ENCODE measurements at regions not wholly inside any gene's neighbourhood (a gene's known extent, or its start where the extent isn't known, plus 50 kb on each side); places are given as distances from the start of the nearest gene placed in this dataset.

DNA sequence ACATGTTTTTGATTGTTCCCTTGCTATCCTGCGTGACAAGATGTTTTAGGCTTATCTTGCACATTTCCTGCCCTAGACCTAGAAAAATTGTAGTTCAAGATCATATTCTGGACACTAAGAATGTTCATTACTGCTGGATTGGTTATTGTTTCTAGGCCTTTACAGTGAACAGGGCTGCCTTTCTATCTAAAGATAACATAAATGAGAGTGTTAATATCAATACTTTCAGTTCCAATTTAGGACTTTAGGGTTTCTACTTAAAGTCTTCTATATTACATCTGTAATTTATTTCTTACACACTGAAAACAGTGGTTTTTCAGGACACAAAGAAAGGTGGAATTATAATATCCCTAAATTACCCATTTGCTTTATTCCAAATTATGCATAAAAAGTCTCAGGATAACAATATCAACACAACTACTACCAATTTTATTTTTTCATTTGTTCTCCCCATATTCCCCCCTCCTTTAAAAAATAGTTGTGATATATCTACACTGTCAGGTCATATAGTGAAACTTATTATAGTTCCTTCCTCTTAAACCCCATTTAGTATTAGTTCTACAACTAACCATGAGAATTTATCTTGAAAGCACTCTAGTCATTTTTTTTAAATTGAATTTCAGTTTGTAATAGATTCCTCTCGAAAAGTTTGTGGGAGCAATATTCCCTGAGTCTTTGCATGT is 293.9 kb upstream of the RIOK2 start:
- no peak overlapping the region for H3K27ac Mint-ChIP-seq
- H3K36me3 Mint-ChIP-seq, result no peaks in the 10 kb centered on the region
- no peak overlapping the region for H3K4me3 Mint-ChIP-seq
- ChIA-PET POLR2A (no interaction called here), CTCF (no interaction called here)
- no peaks in the 10 kb centered on the region for H3K4me1 Mint-ChIP-seq
- TF ChIP-seq, protein P1, sequence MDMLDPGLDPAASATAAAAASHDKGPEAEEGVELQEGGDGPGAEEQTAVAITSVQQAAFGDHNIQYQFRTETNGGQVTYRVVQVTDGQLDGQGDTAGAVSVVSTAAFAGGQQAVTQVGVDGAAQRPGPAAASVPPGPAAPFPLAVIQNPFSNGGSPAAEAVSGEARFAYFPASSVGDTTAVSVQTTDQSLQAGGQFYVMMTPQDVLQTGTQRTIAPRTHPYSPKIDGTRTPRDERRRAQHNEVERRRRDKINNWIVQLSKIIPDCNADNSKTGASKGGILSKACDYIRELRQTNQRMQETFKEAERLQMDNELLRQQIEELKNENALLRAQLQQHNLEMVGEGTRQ (CRISPR knock-in tag; IDR thresholded peaks at IDR 0.05), result no peak
- TF ChIP-seq, protein P2, sequence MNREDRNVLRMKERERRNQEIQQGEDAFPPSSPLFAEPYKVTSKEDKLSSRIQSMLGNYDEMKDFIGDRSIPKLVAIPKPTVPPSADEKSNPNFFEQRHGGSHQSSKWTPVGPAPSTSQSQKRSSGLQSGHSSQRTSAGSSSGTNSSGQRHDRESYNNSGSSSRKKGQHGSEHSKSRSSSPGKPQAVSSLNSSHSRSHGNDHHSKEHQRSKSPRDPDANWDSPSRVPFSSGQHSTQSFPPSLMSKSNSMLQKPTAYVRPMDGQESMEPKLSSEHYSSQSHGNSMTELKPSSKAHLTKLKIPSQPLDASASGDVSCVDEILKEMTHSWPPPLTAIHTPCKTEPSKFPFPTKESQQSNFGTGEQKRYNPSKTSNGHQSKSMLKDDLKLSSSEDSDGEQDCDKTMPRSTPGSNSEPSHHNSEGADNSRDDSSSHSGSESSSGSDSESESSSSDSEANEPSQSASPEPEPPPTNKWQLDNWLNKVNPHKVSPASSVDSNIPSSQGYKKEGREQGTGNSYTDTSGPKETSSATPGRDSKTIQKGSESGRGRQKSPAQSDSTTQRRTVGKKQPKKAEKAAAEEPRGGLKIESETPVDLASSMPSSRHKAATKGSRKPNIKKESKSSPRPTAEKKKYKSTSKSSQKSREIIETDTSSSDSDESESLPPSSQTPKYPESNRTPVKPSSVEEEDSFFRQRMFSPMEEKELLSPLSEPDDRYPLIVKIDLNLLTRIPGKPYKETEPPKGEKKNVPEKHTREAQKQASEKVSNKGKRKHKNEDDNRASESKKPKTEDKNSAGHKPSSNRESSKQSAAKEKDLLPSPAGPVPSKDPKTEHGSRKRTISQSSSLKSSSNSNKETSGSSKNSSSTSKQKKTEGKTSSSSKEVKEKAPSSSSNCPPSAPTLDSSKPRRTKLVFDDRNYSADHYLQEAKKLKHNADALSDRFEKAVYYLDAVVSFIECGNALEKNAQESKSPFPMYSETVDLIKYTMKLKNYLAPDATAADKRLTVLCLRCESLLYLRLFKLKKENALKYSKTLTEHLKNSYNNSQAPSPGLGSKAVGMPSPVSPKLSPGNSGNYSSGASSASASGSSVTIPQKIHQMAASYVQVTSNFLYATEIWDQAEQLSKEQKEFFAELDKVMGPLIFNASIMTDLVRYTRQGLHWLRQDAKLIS (CRISPR knock-in tag; IDR thresholded peaks at IDR 0.05; ENCODE audit: borderline replicate concordance), result no peak
- no peak for TF ChIP-seq OVOL2 (CRISPR knock-in tag; IDR thresholded peaks at IDR 0.05; ENCODE audit: borderline replicate concordance)
- TF ChIP-seq, protein P3, sequence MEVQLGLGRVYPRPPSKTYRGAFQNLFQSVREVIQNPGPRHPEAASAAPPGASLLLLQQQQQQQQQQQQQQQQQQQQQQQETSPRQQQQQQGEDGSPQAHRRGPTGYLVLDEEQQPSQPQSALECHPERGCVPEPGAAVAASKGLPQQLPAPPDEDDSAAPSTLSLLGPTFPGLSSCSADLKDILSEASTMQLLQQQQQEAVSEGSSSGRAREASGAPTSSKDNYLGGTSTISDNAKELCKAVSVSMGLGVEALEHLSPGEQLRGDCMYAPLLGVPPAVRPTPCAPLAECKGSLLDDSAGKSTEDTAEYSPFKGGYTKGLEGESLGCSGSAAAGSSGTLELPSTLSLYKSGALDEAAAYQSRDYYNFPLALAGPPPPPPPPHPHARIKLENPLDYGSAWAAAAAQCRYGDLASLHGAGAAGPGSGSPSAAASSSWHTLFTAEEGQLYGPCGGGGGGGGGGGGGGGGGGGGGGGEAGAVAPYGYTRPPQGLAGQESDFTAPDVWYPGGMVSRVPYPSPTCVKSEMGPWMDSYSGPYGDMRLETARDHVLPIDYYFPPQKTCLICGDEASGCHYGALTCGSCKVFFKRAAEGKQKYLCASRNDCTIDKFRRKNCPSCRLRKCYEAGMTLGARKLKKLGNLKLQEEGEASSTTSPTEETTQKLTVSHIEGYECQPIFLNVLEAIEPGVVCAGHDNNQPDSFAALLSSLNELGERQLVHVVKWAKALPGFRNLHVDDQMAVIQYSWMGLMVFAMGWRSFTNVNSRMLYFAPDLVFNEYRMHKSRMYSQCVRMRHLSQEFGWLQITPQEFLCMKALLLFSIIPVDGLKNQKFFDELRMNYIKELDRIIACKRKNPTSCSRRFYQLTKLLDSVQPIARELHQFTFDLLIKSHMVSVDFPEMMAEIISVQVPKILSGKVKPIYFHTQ (CRISPR knock-in tag; IDR thresholded peaks at IDR 0.05), result no peak
- TF ChIP-seq, protein P4, sequence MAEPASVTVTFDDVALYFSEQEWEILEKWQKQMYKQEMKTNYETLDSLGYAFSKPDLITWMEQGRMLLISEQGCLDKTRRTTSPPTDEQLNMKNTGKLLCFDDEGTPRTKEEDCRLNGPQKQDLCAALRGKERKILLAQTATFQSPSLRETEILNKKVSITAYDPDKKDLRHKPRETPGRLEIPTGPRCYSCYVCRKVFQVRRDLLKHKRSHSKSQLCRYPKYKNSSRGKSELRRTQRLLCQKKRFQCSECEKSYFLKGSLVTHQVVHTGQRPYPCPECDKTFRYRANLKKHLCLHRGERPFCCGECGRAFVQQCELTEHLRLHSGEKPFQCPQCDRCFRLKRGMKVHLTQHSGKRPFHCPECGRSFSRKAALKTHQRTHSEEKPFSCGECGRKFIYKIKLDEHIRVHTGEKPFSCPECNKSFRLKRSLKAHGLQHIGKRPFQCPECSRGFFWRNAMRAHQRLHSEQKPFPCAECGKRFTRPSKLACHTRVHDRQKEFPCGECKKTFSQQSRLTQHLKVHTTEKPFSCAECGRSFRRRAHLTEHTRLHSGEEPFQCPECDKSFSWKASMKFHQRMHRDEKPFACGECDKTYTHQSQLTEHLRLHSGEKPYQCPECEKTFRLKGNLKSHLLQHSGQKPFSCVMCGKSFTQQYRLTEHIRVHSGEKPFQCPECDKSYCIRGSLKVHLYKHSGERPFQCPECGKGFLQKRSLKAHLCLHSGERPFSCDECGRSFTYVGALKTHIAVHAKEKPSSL (CRISPR knock-in tag; conservative IDR thresholded peaks at IDR 0.05), result no peak
- no peak for TF ChIP-seq JUN (CRISPR knock-in tag; IDR thresholded peaks at IDR 0.05)
- no peak for TF ChIP-seq ZNF317 (CRISPR knock-in tag; IDR thresholded peaks at IDR 0.05; ENCODE audit: borderline replicate concordance, low read depth)
- H3K9me3 Mint-ChIP-seq, result no peaks in the 10 kb centered on the region
- no peak for ATAC-seq
- no peak for DNase-seq (ENCODE audit: low spot score)
- H3K27me3 Mint-ChIP-seq (ENCODE audit: low read depth), result no peaks in the 10 kb centered on the region

DNA sequence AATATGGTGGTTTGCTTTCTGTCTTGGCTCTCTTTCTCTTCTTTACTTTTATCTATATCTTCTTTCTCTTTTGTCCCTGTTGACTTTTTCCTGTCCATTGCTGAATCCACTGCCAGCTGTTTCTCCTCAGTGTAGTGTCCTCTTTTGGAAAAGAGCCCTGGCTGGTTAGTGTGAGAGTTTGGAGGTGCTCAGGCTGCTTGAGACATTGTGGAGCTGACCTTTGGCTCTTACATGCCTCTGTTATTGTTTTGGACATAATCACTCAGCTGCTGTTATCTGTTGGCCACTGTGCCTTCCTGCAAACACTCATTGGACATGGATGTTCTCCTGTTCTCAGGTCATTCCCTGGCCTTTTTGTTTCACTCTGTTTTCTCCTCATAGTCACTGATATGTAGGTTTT is 295.4 kb upstream of the RIOK2 start:
- DNase-seq (ENCODE audit: low spot score) (no peak), ATAC-seq (no peak)
- H3K9me3 Mint-ChIP-seq, result no peaks in the 10 kb centered on the region
- H3K27ac Mint-ChIP-seq, result no peak overlapping the region
- CTCF ChIA-PET, result no interaction called here
- H3K4me1 Mint-ChIP-seq, result no peaks in the 10 kb centered on the region
- POLR2A ChIA-PET, result no interaction called here
- no peaks in the 10 kb centered on the region for H3K27me3 Mint-ChIP-seq (ENCODE audit: low read depth)
- H3K36me3 Mint-ChIP-seq, result no peaks in the 10 kb centered on the region
- H3K4me3 Mint-ChIP-seq, result no peak overlapping the region
- TF ChIP-seq, protein P5, sequence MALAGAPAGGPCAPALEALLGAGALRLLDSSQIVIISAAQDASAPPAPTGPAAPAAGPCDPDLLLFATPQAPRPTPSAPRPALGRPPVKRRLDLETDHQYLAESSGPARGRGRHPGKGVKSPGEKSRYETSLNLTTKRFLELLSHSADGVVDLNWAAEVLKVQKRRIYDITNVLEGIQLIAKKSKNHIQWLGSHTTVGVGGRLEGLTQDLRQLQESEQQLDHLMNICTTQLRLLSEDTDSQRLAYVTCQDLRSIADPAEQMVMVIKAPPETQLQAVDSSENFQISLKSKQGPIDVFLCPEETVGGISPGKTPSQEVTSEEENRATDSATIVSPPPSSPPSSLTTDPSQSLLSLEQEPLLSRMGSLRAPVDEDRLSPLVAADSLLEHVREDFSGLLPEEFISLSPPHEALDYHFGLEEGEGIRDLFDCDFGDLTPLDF (CRISPR knock-in tag; IDR thresholded peaks at IDR 0.05), result no peak
- TF ChIP-seq, protein P6, sequence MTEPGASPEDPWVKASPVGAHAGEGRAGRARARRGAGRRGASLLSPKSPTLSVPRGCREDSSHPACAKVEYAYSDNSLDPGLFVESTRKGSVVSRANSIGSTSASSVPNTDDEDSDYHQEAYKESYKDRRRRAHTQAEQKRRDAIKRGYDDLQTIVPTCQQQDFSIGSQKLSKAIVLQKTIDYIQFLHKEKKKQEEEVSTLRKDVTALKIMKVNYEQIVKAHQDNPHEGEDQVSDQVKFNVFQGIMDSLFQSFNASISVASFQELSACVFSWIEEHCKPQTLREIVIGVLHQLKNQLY (CRISPR knock-in tag; IDR thresholded peaks at IDR 0.05), result no peak
- TF ChIP-seq RELA (CRISPR knock-in tag; IDR thresholded peaks at IDR 0.05; ENCODE audit: borderline replicate concordance) (no peak), ZNF423 (CRISPR knock-in tag; IDR thresholded peaks at IDR 0.05) (no peak), TEAD1 (CRISPR knock-in tag; IDR thresholded peaks at IDR 0.05) (no peak), RORB (CRISPR knock-in tag; IDR thresholded peaks at IDR 0.05) (no peak)
- TF ChIP-seq, protein P7, sequence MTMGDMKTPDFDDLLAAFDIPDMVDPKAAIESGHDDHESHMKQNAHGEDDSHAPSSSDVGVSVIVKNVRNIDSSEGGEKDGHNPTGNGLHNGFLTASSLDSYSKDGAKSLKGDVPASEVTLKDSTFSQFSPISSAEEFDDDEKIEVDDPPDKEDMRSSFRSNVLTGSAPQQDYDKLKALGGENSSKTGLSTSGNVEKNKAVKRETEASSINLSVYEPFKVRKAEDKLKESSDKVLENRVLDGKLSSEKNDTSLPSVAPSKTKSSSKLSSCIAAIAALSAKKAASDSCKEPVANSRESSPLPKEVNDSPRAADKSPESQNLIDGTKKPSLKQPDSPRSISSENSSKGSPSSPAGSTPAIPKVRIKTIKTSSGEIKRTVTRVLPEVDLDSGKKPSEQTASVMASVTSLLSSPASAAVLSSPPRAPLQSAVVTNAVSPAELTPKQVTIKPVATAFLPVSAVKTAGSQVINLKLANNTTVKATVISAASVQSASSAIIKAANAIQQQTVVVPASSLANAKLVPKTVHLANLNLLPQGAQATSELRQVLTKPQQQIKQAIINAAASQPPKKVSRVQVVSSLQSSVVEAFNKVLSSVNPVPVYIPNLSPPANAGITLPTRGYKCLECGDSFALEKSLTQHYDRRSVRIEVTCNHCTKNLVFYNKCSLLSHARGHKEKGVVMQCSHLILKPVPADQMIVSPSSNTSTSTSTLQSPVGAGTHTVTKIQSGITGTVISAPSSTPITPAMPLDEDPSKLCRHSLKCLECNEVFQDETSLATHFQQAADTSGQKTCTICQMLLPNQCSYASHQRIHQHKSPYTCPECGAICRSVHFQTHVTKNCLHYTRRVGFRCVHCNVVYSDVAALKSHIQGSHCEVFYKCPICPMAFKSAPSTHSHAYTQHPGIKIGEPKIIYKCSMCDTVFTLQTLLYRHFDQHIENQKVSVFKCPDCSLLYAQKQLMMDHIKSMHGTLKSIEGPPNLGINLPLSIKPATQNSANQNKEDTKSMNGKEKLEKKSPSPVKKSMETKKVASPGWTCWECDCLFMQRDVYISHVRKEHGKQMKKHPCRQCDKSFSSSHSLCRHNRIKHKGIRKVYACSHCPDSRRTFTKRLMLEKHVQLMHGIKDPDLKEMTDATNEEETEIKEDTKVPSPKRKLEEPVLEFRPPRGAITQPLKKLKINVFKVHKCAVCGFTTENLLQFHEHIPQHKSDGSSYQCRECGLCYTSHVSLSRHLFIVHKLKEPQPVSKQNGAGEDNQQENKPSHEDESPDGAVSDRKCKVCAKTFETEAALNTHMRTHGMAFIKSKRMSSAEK (CRISPR knock-in tag; IDR thresholded peaks at IDR 0.05; ENCODE audit: borderline replicate concordance), result no peak
- TF ChIP-seq, protein P8, sequence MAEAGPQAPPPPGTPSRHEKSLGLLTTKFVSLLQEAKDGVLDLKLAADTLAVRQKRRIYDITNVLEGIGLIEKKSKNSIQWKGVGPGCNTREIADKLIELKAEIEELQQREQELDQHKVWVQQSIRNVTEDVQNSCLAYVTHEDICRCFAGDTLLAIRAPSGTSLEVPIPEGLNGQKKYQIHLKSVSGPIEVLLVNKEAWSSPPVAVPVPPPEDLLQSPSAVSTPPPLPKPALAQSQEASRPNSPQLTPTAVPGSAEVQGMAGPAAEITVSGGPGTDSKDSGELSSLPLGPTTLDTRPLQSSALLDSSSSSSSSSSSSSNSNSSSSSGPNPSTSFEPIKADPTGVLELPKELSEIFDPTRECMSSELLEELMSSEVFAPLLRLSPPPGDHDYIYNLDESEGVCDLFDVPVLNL (CRISPR knock-in tag; IDR thresholded peaks at IDR 0.05; ENCODE audit: borderline replicate concordance, low read depth), result no peak

Measured in WTC11 (cell line).